Calu3 (cell line): ENCODE measurements at regions not wholly inside any gene's neighbourhood (a gene's known extent, or its start where the extent isn't known, plus 50 kb on each side); places are given as distances from the start of the nearest gene placed in this dataset.

Experiments used
- BruUV-seq: library from RNA; stranded (reverse); fragments of 400-500 nt; replicated peaks from 2 replicates; lab custom pipeline; 2021; lab: Mats Ljungman, UMichigan
- CTCF ChIA-PET: fragments of 300-600 bp; sonication (Branson Sonifier 250); formaldehyde crosslinking; loops from one replicate; lab custom pipeline; 2022; ENCODE audit warnings: antibody characterized with exemption; lab: Charles Lee
- DNase-seq: peaks from one replicate; pipeline ENCODE4 v3.0.0; 2022
- H3K27ac Mint-ChIP-seq: one replicate; pipeline ENCODE4 v1.8.0; 2022; ENCODE audit warnings: mixed read lengths; ENCODE audit not compliant: unreplicated experiment
- H3K27me3 Mint-ChIP-seq: one replicate; pipeline ENCODE4 v1.8.0; 2022; ENCODE audit warnings: mixed read lengths; ENCODE audit not compliant: unreplicated experiment
- H3K36me3 Mint-ChIP-seq: one replicate; pipeline ENCODE4 v1.8.0; 2022; ENCODE audit warnings: mild to moderate bottlenecking, moderate library complexity, mixed read lengths; ENCODE audit not compliant: insufficient read depth, unreplicated experiment
- H3K4me1 Mint-ChIP-seq: one replicate; pipeline ENCODE4 v1.8.0; 2022; ENCODE audit warnings: mild to moderate bottlenecking, low read depth, mixed read lengths; ENCODE audit not compliant: unreplicated experiment
- H3K4me3 Mint-ChIP-seq: one replicate; pipeline ENCODE4 v1.8.0; 2022; ENCODE audit warnings: mild to moderate bottlenecking, low read depth, moderate library complexity, mixed read lengths; ENCODE audit not compliant: unreplicated experiment
- H3K9me3 Mint-ChIP-seq: one replicate; pipeline ENCODE4 v1.8.0; 2022; ENCODE audit warnings: low read depth, mixed read lengths; ENCODE audit not compliant: unreplicated experiment
- intact Hi-C: fragments of 100-400 bp; cut with micrococcal nuclease; formaldehyde crosslinking; loops from one replicate; pipeline ENCODE4 v1.10.0; 2022; ENCODE audit not compliant: unreplicated experiment
- TF ChIP-seq, protein P1 (sequence below): fragments of 200-600 bp; IDR thresholded peaks from one replicate; pipeline ENCODE4 v1.8.0; 2022; ENCODE audit warnings: antibody characterized with exemption; ENCODE audit not compliant: unreplicated experiment

DNA sequence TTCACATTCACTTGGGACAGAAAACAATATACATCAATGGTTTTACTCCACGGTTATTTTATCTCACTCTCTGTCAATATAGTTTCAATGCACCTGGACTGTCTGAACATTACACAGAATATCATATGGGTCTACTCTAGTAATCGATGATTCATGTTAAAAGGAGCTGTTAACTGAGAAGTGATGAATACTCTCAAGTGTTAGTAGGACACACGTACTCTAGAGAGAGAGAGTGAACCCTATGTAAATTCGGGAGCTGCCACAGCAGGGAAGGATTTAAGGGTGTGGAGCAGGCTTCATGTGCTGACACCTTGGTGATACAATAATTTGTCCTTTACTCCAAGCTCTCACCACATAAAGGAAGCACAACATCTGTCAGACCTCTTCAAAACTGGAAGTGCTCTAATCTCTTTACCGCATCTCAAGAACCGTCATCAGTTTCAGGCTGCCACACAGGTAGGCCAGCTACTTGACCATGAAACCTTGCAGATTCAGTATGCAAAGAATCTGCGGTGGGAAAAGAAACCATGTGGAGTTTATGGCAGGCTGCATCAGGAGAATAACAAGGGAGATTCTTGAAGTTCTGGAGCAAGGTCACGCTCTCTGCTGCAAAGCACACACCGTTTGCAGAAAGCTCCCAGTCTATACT is 199.2 kb upstream of the TMC3 start:
- BruUV-seq, result no TSS peak

DNA sequence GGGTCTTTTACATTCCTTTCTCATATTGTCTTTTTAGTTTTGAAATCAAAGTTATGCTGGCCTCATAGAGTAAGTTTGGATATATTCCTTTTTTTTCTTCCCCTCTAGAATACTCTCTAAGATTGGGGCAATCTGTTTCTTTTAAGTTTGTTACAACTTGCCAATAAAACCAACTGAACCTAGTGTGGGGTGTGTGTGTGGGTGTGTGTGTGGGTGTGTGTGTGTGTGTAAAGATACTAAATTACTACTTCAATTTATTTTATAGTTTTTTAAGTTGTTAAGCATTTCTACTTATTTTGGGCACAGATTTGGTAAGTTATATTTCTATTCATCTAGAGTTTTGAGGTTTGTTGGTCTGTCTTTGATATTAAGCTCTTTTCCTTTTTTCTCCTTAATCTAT is 198.2 kb upstream of the TMC3 start:
- Mint-ChIP-seq H3K27me3 (no peaks in the 10 kb centered on the region), H3K4me3 (no peak overlapping the region), H3K27ac (no peak overlapping the region), H3K9me3 (peaks cover 10% of the 10 kb centered on the region), H3K36me3 (no peaks in the 10 kb centered on the region), H3K4me1 (no peaks in the 10 kb centered on the region)
- no TSS peak for BruUV-seq
- intact Hi-C loops, result no loop called here
- TF ChIP-seq, protein P1, sequence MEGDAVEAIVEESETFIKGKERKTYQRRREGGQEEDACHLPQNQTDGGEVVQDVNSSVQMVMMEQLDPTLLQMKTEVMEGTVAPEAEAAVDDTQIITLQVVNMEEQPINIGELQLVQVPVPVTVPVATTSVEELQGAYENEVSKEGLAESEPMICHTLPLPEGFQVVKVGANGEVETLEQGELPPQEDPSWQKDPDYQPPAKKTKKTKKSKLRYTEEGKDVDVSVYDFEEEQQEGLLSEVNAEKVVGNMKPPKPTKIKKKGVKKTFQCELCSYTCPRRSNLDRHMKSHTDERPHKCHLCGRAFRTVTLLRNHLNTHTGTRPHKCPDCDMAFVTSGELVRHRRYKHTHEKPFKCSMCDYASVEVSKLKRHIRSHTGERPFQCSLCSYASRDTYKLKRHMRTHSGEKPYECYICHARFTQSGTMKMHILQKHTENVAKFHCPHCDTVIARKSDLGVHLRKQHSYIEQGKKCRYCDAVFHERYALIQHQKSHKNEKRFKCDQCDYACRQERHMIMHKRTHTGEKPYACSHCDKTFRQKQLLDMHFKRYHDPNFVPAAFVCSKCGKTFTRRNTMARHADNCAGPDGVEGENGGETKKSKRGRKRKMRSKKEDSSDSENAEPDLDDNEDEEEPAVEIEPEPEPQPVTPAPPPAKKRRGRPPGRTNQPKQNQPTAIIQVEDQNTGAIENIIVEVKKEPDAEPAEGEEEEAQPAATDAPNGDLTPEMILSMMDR, result no peak
- DNase-seq, result no peak
- CTCF ChIA-PET, result no interaction called here

More for the DNA sequence above, 199.2 kb upstream of the TMC3 start:
- CTCF ChIA-PET, result interaction anchor here (0.6 kb wide), 1 partner anchor 567 kb away, joined by 3 read pairs; no protein-coding TSS in a partner anchor
- no peak for DNase-seq
- Mint-ChIP-seq H3K4me3 (no peak overlapping the region), H3K27ac (no peak overlapping the region), H3K9me3 (peaks cover 7% of the 10 kb centered on the region), H3K27me3 (no peaks in the 10 kb centered on the region), H3K4me1 (no peaks in the 10 kb centered on the region), H3K36me3 (no peaks in the 10 kb centered on the region)
- intact Hi-C loops, result no loop called here
- TF ChIP-seq, protein P1, result no peak

DNA sequence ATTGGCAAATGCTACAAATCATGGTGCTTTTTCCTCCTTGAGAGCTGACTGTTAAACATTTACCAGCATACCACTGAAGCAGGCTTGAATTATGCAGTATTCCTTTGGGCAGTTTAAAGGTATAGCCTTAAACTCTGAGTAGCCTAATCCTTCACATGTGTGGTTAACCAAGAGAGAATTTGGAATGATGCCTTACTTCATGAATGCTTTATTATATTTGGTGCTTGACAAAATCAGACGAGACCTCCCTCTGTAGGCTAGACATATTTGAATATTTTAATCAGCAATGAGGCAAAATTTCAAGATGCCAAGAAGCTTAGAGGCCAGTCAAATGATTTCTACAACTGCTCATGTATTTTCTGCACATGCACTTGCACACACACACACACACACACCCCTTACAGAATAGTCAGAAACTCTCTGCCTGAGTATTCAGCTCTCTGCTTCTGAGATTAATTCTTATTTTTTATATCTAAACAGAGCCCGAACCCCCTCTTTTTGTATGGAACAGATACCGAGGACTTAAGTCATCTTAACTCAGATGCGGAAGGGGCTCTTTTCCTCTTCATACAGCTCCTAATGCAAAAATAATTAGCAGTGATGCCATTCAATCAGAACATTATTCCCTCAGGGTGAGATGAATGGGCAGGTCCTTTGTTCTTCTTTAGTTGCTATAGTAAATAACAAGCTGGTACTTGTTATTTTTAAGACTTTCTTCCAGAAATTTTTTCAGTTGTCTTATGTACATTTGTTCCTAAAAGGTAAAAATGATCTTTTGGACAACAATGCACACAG is 195.5 kb upstream of the TMC3 start:
- Mint-ChIP-seq H3K4me1 (no peaks in the 10 kb centered on the region), H3K4me3 (no peak overlapping the region), H3K36me3 (no peaks in the 10 kb centered on the region), H3K27me3 (no peaks in the 10 kb centered on the region), H3K9me3 (peaks cover 15% of the 10 kb centered on the region), H3K27ac (no peak overlapping the region)
- TF ChIP-seq, protein P1, result no peak
- CTCF ChIA-PET, result interaction anchor here (0.7 kb wide), 1 partner anchor 699 kb away, joined by 3 read pairs; no protein-coding TSS in a partner anchor
- DNase-seq, result no peak
- intact Hi-C loops, result no loop called here
- no TSS peak for BruUV-seq

DNA sequence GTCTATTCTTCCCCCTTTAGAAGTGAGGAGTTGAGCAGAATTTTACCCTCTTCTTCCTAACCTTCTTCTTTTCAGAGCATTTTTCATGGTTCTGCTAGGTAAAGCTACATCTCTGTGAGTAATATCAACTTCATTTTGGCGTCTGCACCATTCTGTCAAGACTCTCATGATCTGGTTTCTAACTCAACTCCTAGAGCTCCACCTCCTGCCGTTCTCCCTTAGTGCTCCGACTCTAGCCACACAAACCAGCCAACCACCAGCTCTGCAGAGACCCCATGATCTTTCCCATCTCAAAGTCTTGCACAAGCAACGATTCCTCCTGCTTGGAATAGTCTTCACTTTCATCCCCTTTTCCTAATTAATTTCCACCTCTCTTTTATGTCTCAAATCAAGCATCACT is 193.9 kb upstream of the TMC3 start:
- Mint-ChIP-seq H3K27me3 (no peaks in the 10 kb centered on the region), H3K27ac (no peak overlapping the region), H3K4me1 (no peaks in the 10 kb centered on the region), H3K36me3 (no peaks in the 10 kb centered on the region), H3K9me3 (peaks cover 19% of the 10 kb centered on the region), H3K4me3 (no peak overlapping the region)
- TF ChIP-seq, protein P1, result no peak
- no TSS peak for BruUV-seq
- CTCF ChIA-PET, result no interaction called here
- intact Hi-C loops, result no loop called here
- DNase-seq, result no peak
